H1 (cell line): ENCODE measurements at regions not wholly inside any gene's neighbourhood (a gene's known extent, or its start where the extent isn't known, plus 50 kb on each side); places are given as distances from the start of the nearest gene placed in this dataset.

Experiments used
- EZH2 ChIP-seq: fragments of 200-600 bp; sonication (generic); IDR thresholded peaks from 2 replicates; pipeline ENCODE4 v1.7.1; 2012; ENCODE audit warnings: low read depth, mild to moderate bottlenecking, moderate library complexity, low read length, inconsistent platforms; ENCODE audit not compliant: severe bottlenecking
- FOSL1 ChIP-seq: IDR thresholded peaks from 2 replicates; pipeline ENCODE4 v1.6.1; 2011; ENCODE audit warnings: mild to moderate bottlenecking, low read depth, low read length, moderate library complexity; ENCODE audit not compliant: insufficient read depth
- TF ChIP-seq, protein P1 (sequence below): IDR thresholded peaks from 2 replicates; pipeline ENCODE4 v1.6.1; 2011; ENCODE audit warnings: low read depth, mild to moderate bottlenecking, low read length; ENCODE audit not compliant: insufficient read depth

DNA sequence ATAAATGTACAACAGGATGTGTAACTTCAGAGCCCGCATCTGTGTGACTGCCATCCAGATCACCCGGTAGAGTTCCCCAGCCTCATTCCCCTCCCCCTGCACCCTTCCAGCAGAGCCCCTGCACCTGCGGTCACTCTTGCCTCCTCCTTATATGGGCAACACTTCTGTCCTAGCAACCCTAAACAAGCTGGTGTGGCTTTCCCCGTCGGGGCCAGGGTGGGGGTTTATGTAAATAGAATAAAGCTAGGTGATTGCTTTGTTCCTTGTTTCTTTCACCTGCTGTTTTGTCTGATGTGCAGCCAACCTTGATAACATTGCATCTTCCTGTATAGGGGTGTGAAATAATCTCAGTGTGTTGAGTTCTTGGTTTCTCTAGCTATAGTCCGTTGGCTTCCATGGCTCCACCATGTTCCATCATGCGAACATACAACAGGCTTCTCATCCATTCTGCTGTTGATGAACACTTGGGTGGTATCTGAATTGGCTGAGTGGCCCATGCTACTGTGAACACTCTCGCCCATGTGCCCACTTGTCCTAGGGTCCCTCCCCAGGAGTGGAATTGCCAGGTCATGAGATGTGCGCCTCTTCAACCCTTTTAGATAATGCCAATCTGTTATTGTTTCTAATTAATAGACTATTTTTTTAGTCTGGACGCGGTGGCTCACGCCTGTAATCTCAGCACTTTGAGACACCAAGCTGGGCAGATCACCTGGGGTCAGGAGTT, 102.2 kb downstream of the KIF26A start (continued):
- TF ChIP-seq, protein P1, sequence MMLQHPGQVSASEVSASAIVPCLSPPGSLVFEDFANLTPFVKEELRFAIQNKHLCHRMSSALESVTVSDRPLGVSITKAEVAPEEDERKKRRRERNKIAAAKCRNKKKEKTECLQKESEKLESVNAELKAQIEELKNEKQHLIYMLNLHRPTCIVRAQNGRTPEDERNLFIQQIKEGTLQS: no peak
- TF ChIP-seq FOSL1: no peak
- TF ChIP-seq EZH2: no peak
